ENCODE measurements at regions not wholly inside any gene's neighbourhood (a gene's known extent, or its start where the extent isn't known, plus 50 kb on each side); places are given as distances from the start of the nearest gene placed in this dataset.

GRCh38 chr9:88658311-88658822, 123.4 kb downstream of the NXNL2 start:
- H3K4me1 ChIP-seq (ENCODE audit: control insufficient read depth, extremely low read depth, insufficient read depth, low read length), result no peaks in the 10 kb centered on the region
- H3K9me1 ChIP-seq (replicated peaks; ENCODE audit: control insufficient read depth, extremely low read depth, insufficient read depth, low read length), result no peaks in the 10 kb centered on the region
- H3K9me3 ChIP-seq (replicated peaks; ENCODE audit: control insufficient read depth, insufficient read depth, low read length), result no peaks in the 10 kb centered on the region
- no peaks in the 10 kb centered on the region for H3K79me2 ChIP-seq (ENCODE audit: control insufficient read depth, insufficient read depth, low read length)
- H3K4me3 ChIP-seq (replicated peaks in 1 of 3; ENCODE audit: insufficient read depth in 1 of 3, low read depth in 1 of 3, low read length in 3 of 3), result no peak overlapping the region
- H3K27ac ChIP-seq (ENCODE audit: insufficient read depth, low read depth, low read length), result no peak overlapping the region
- intact Hi-C loops (cut with micrococcal nuclease), result no loop called here
- H3K4me2 ChIP-seq (ENCODE audit: insufficient read depth, low read length), result no peak overlapping the region
- H3K27me3 ChIP-seq (ENCODE audit: control insufficient read depth in 2 of 2, insufficient read depth in 2 of 2, low read length in 2 of 2), result no peaks in the 10 kb centered on the region
- no peak for DNase-seq (ENCODE audit: low read depth, low spot score)
- ChIA-PET CTCF (no interaction called here), POLR2A (no interaction called here)
- H3K36me3 ChIP-seq (ENCODE audit: control insufficient read depth in 2 of 2, extremely low read depth in 1 of 2, insufficient read depth in 2 of 2, low read length in 2 of 2), result no peaks in the 10 kb centered on the region
- no peak for FAIRE-seq
- TF ChIP-seq MYC (IDR thresholded peaks at IDR 0.05; ENCODE audit: low read depth, low read length) (no peak), GATA2 (IDR thresholded peaks at IDR 0.05; ENCODE audit: insufficient read depth, insufficient read length, low read depth, low read length) (no peak), EZH2 (IDR thresholded peaks at IDR 0.05; ENCODE audit: borderline replicate concordance, low read depth, low read length, severe bottlenecking) (no peak), POLR2A (IDR thresholded peaks at IDR 0.05; ENCODE audit: low read depth, low read length) (no peak), FOS (IDR thresholded peaks at IDR 0.05; ENCODE audit: borderline replicate concordance, insufficient read depth, low read length) (no peak), POLR2AphosphoS5 (IDR thresholded peaks at IDR 0.05; ENCODE audit: insufficient read depth, low read depth, low read length) (no peak), JUN (IDR thresholded peaks at IDR 0.05; ENCODE audit: borderline replicate concordance, insufficient read depth, insufficient read length, low read depth) (no peak)
- TF ChIP-seq, protein P1, sequence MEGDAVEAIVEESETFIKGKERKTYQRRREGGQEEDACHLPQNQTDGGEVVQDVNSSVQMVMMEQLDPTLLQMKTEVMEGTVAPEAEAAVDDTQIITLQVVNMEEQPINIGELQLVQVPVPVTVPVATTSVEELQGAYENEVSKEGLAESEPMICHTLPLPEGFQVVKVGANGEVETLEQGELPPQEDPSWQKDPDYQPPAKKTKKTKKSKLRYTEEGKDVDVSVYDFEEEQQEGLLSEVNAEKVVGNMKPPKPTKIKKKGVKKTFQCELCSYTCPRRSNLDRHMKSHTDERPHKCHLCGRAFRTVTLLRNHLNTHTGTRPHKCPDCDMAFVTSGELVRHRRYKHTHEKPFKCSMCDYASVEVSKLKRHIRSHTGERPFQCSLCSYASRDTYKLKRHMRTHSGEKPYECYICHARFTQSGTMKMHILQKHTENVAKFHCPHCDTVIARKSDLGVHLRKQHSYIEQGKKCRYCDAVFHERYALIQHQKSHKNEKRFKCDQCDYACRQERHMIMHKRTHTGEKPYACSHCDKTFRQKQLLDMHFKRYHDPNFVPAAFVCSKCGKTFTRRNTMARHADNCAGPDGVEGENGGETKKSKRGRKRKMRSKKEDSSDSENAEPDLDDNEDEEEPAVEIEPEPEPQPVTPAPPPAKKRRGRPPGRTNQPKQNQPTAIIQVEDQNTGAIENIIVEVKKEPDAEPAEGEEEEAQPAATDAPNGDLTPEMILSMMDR (IDR thresholded peaks at IDR 0.05; ENCODE audit: extremely low read depth in 1 of 2, insufficient read depth in 1 of 2, low read depth in 1 of 2, low read length in 2 of 2), result no peak
- TF ChIP-seq, protein P2, sequence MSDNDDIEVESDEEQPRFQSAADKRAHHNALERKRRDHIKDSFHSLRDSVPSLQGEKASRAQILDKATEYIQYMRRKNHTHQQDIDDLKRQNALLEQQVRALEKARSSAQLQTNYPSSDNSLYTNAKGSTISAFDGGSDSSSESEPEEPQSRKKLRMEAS (IDR thresholded peaks at IDR 0.05; ENCODE audit: insufficient read depth, insufficient read length), result no peak
- no peak overlapping the region for H3K9ac ChIP-seq (replicated peaks; ENCODE audit: extremely low read depth, insufficient read depth, low read length)
- H2AFZ ChIP-seq (ENCODE audit: low read depth, low read length), result no peak overlapping the region
- no TSS peak for BruUV-seq (replicated peaks)
- dilution Hi-C loops (cut with MboI; ENCODE audit: extremely low pct_ligation_motif_present, low sequenced_read_pairs), result no loop called here
- H4K20me1 ChIP-seq (replicated peaks; ENCODE audit: control insufficient read depth, extremely low read depth, insufficient read depth, low read length), result no peaks in the 10 kb centered on the region

All from endothelial cell of umbilical vein (primary cell).